B cell (primary cell): ENCODE measurements at regions not wholly inside any gene's neighbourhood (a gene's known extent, or its start where the extent isn't known, plus 50 kb on each side); places are given as distances from the start of the nearest gene placed in this dataset.
"Not testable (repeated sequence)": the region's sequence is repeated elsewhere in the genome, so short reads cannot be mapped to it uniquely, and the experiment has no call there.

Source experiments
- EZH2 ChIP-seq: IDR thresholded peaks from 2 replicates; pipeline ENCODE4 v1.6.1; 2012; ENCODE audit warnings: borderline replicate concordance, low read depth, mild to moderate bottlenecking, moderate library complexity, low read length; ENCODE audit not compliant: insufficient read depth, poor library complexity, severe bottlenecking
- TF ChIP-seq, protein P1 (sequence below): fragments of 200-600 bp; IDR thresholded peaks from one replicate; pipeline ENCODE4 v1.8.0; 2022; ENCODE audit warnings: antibody characterized with exemption, mild to moderate bottlenecking

DNA sequence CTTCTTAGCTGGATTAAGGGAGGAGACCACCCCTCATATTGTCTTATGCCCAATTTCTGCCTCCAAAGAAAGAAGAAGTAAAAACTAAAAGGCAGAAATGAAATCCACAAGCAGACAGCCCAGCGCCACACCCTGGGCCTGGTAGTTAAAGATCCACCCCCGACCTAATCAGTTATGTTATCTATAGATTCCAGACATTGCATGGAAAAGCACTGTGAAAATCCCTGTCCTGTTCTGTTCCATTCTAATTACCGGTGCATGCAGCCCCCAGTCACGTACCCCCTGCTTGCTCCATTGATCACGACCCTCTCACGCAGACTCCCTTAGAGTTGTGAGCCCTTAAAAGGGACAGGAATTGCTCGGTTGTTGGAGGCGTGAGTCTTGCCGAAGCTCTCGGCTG, 85.7 kb upstream of the METAP2 start:
- TF ChIP-seq, protein P1, sequence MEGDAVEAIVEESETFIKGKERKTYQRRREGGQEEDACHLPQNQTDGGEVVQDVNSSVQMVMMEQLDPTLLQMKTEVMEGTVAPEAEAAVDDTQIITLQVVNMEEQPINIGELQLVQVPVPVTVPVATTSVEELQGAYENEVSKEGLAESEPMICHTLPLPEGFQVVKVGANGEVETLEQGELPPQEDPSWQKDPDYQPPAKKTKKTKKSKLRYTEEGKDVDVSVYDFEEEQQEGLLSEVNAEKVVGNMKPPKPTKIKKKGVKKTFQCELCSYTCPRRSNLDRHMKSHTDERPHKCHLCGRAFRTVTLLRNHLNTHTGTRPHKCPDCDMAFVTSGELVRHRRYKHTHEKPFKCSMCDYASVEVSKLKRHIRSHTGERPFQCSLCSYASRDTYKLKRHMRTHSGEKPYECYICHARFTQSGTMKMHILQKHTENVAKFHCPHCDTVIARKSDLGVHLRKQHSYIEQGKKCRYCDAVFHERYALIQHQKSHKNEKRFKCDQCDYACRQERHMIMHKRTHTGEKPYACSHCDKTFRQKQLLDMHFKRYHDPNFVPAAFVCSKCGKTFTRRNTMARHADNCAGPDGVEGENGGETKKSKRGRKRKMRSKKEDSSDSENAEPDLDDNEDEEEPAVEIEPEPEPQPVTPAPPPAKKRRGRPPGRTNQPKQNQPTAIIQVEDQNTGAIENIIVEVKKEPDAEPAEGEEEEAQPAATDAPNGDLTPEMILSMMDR: not testable (repeated sequence)
- not testable (repeated sequence) for TF ChIP-seq EZH2
